ENCODE measurements at regions not wholly inside any gene's neighbourhood (a gene's known extent, or its start where the extent isn't known, plus 50 kb on each side); places are given as distances from the start of the nearest gene placed in this dataset.
"Not testable (repeated sequence)": the region's sequence is repeated elsewhere in the genome, so short reads cannot be mapped to it uniquely, and the experiment has no call there.

GRCh38 chr5:130666462-130666861, 498.6 kb downstream of the HINT1 start:
- H3K4me1 ChIP-seq (ENCODE audit: control insufficient read depth, insufficient read depth, low read length), result no peaks in the 10 kb centered on the region
- no peaks in the 10 kb centered on the region for H3K36me3 ChIP-seq (ENCODE audit: control insufficient read depth, insufficient read depth, low read length)
- no peak overlapping the region for H3K4me3 ChIP-seq (ENCODE audit: low read length)
- no peak overlapping the region for H3K27ac ChIP-seq (ENCODE audit: low read depth, low read length)
- H3K9ac ChIP-seq (ENCODE audit: low read length), result no peak overlapping the region
- H3K27me3 ChIP-seq (ENCODE audit: control insufficient read depth, insufficient read depth, low read length), result no peaks in the 10 kb centered on the region

- H3K36me3 ChIP-seq (ENCODE audit: control insufficient read depth, insufficient read depth, low read length), result no peaks in the 10 kb centered on the region
- no peak overlapping the region for H3K27ac ChIP-seq (ENCODE audit: low read depth, low read length)
- no peaks in the 10 kb centered on the region for H3K27me3 ChIP-seq (ENCODE audit: control insufficient read depth, insufficient read depth, low read length)
Measured at GRCh38 chr5:130652176-130652575, 512.9 kb downstream of the HINT1 start.

GRCh38 chr5:130651440-130651839, 513.6 kb downstream of the HINT1 start:
- H3K4me3 ChIP-seq (ENCODE audit: low read length), result no peak overlapping the region
- no peaks in the 10 kb centered on the region for H3K27me3 ChIP-seq (ENCODE audit: control insufficient read depth, insufficient read depth, low read length)
- no peak overlapping the region for H3K27ac ChIP-seq (ENCODE audit: low read depth, low read length)
- no peaks in the 10 kb centered on the region for H3K36me3 ChIP-seq (ENCODE audit: control insufficient read depth, insufficient read depth, low read length)
- no peak overlapping the region for H3K9ac ChIP-seq (ENCODE audit: low read length)
- H3K4me1 ChIP-seq (ENCODE audit: control insufficient read depth, insufficient read depth, low read length), result no peaks in the 10 kb centered on the region

More at GRCh38 chr5:130652176-130652575, 512.9 kb downstream of the HINT1 start:
- H3K9ac ChIP-seq (ENCODE audit: low read length), result no peak overlapping the region
- H3K4me3 ChIP-seq (ENCODE audit: low read length), result no peak overlapping the region
- no peaks in the 10 kb centered on the region for H3K4me1 ChIP-seq (ENCODE audit: control insufficient read depth, insufficient read depth, low read length)

- Histone ChIP-seq H3K27ac (ENCODE audit: low read depth, low read length) (no peak overlapping the region), H3K4me1 (ENCODE audit: control insufficient read depth, insufficient read depth, low read length) (no peaks in the 10 kb centered on the region), H3K27me3 (ENCODE audit: control insufficient read depth, insufficient read depth, low read length) (no peaks in the 10 kb centered on the region), H3K36me3 (ENCODE audit: control insufficient read depth, insufficient read depth, low read length) (no peaks in the 10 kb centered on the region), H3K4me3 (ENCODE audit: low read length) (no peak overlapping the region), H3K9ac (ENCODE audit: low read length) (no peak overlapping the region)
Measured at GRCh38 chr5:130643321-130643720, 521.7 kb downstream of the HINT1 start.

- no peaks in the 10 kb centered on the region for H3K4me1 ChIP-seq (ENCODE audit: control insufficient read depth, insufficient read depth, low read length)
- no peaks in the 10 kb centered on the region for H3K27me3 ChIP-seq (ENCODE audit: control insufficient read depth, insufficient read depth, low read length)
- no peak overlapping the region for H3K4me3 ChIP-seq (ENCODE audit: low read length)
- H3K36me3 ChIP-seq (ENCODE audit: control insufficient read depth, insufficient read depth, low read length), result no peaks in the 10 kb centered on the region
- H3K9ac ChIP-seq (ENCODE audit: low read length), result no peak overlapping the region
- H3K27ac ChIP-seq (ENCODE audit: low read depth, low read length), result no peak overlapping the region
Measured at GRCh38 chr5:130642461-130642860, 522.6 kb downstream of the HINT1 start.

GRCh38 chr5:130627145-130627544, 537.9 kb downstream of the HINT1 start:
- no peak overlapping the region for H3K27ac ChIP-seq (ENCODE audit: low read depth, low read length)
- H3K4me1 ChIP-seq (ENCODE audit: control insufficient read depth, insufficient read depth, low read length), result no peaks in the 10 kb centered on the region
- H3K4me3 ChIP-seq (ENCODE audit: low read length), result no peak overlapping the region
- H3K36me3 ChIP-seq (ENCODE audit: control insufficient read depth, insufficient read depth, low read length), result no peaks in the 10 kb centered on the region
- no peak overlapping the region for H3K9ac ChIP-seq (ENCODE audit: low read length)
- no peaks in the 10 kb centered on the region for H3K27me3 ChIP-seq (ENCODE audit: control insufficient read depth, insufficient read depth, low read length)

GRCh38 chr5:130624805-130625204, 540.3 kb downstream of the HINT1 start:
- H3K9ac ChIP-seq (ENCODE audit: low read length), result no peak overlapping the region
- no peaks in the 10 kb centered on the region for H3K36me3 ChIP-seq (ENCODE audit: control insufficient read depth, insufficient read depth, low read length)
- no peak overlapping the region for H3K4me3 ChIP-seq (ENCODE audit: low read length)
- H3K27ac ChIP-seq (ENCODE audit: low read depth, low read length), result no peak overlapping the region
- no peaks in the 10 kb centered on the region for H3K4me1 ChIP-seq (ENCODE audit: control insufficient read depth, insufficient read depth, low read length)
- no peaks in the 10 kb centered on the region for H3K27me3 ChIP-seq (ENCODE audit: control insufficient read depth, insufficient read depth, low read length)

- Histone ChIP-seq H3K9ac (ENCODE audit: low read length) (no peak overlapping the region), H3K36me3 (ENCODE audit: control insufficient read depth, insufficient read depth, low read length) (no peaks in the 10 kb centered on the region), H3K4me3 (ENCODE audit: low read length) (no peak overlapping the region), H3K27me3 (ENCODE audit: control insufficient read depth, insufficient read depth, low read length) (no peaks in the 10 kb centered on the region), H3K4me1 (ENCODE audit: control insufficient read depth, insufficient read depth, low read length) (no peaks in the 10 kb centered on the region), H3K27ac (ENCODE audit: low read depth, low read length) (no peak overlapping the region)
Measured at GRCh38 chr5:130616161-130616560, 548.9 kb downstream of the HINT1 start.

- H3K9ac ChIP-seq (ENCODE audit: low read length), result no peak overlapping the region
- H3K36me3 ChIP-seq (ENCODE audit: control insufficient read depth, insufficient read depth, low read length), result no peaks in the 10 kb centered on the region
- no peaks in the 10 kb centered on the region for H3K4me1 ChIP-seq (ENCODE audit: control insufficient read depth, insufficient read depth, low read length)
- no peak overlapping the region for H3K4me3 ChIP-seq (ENCODE audit: low read length)
- no peaks in the 10 kb centered on the region for H3K27me3 ChIP-seq (ENCODE audit: control insufficient read depth, insufficient read depth, low read length)
- no peak overlapping the region for H3K27ac ChIP-seq (ENCODE audit: low read depth, low read length)
Measured at GRCh38 chr5:130605234-130605633, 559.8 kb downstream of the HINT1 start.

- not testable (repeated sequence) for H3K4me3 ChIP-seq (ENCODE audit: low read length); H3K9ac ChIP-seq (ENCODE audit: low read length); H3K27ac ChIP-seq (ENCODE audit: low read depth, low read length); H3K27me3 ChIP-seq (ENCODE audit: control insufficient read depth, insufficient read depth, low read length); H3K36me3 ChIP-seq (ENCODE audit: control insufficient read depth, insufficient read depth, low read length); H3K4me1 ChIP-seq (ENCODE audit: control insufficient read depth, insufficient read depth, low read length)
Measured at GRCh38 chr5:130596647-130597046, 568.4 kb downstream of the HINT1 start.

GRCh38 chr5:130580264-130580663, 584.8 kb downstream of the HINT1 start:
- no peaks in the 10 kb centered on the region for H3K4me1 ChIP-seq (ENCODE audit: control insufficient read depth, insufficient read depth, low read length)

GRCh38 chr5:130578354-130578753, 586.7 kb downstream of the HINT1 start:
- H3K4me3 ChIP-seq (ENCODE audit: low read length), result no peak overlapping the region
- H3K36me3 ChIP-seq (ENCODE audit: control insufficient read depth, insufficient read depth, low read length), result no peaks in the 10 kb centered on the region
- H3K27me3 ChIP-seq (ENCODE audit: control insufficient read depth, insufficient read depth, low read length), result no peaks in the 10 kb centered on the region
- H3K9ac ChIP-seq (ENCODE audit: low read length), result no peak overlapping the region
- H3K27ac ChIP-seq (ENCODE audit: low read depth, low read length), result no peak overlapping the region
- H3K4me1 ChIP-seq (ENCODE audit: control insufficient read depth, insufficient read depth, low read length), result no peaks in the 10 kb centered on the region

More at GRCh38 chr5:130580264-130580663, 584.8 kb downstream of the HINT1 start:
- Histone ChIP-seq H3K27ac (ENCODE audit: low read depth, low read length) (no peak overlapping the region), H3K36me3 (ENCODE audit: control insufficient read depth, insufficient read depth, low read length) (no peaks in the 10 kb centered on the region), H3K27me3 (ENCODE audit: control insufficient read depth, insufficient read depth, low read length) (no peaks in the 10 kb centered on the region), H3K9ac (ENCODE audit: low read length) (no peak overlapping the region), H3K4me3 (ENCODE audit: low read length) (no peak overlapping the region)

GRCh38 chr5:130571076-130571475, 594.0 kb downstream of the HINT1 start:
- H3K27me3 ChIP-seq (ENCODE audit: control insufficient read depth, insufficient read depth, low read length), result no peaks in the 10 kb centered on the region
- H3K36me3 ChIP-seq (ENCODE audit: control insufficient read depth, insufficient read depth, low read length), result no peaks in the 10 kb centered on the region
- H3K9ac ChIP-seq (ENCODE audit: low read length), result no peak overlapping the region
- H3K4me1 ChIP-seq (ENCODE audit: control insufficient read depth, insufficient read depth, low read length), result no peaks in the 10 kb centered on the region
- no peak overlapping the region for H3K27ac ChIP-seq (ENCODE audit: low read depth, low read length)
- no peak overlapping the region for H3K4me3 ChIP-seq (ENCODE audit: low read length)

Measured in rectal smooth muscle tissue (tissue), 1 donor.